A549 (cell line): ENCODE measurements at regions not wholly inside any gene's neighbourhood (a gene's known extent, or its start where the extent isn't known, plus 50 kb on each side); places are given as distances from the start of the nearest gene placed in this dataset.
A peak's percentile ranks its signal among the peaks of the same experiment; 100 is the strongest.

Experiments used
- ATAC-seq, 2 experiments: fragments of 200-7000 bp in 1 of 2; fragments of >200 bp in 1 of 2; cut with Nextera tagmentation in 1 of 2; cut with Tn5 transposase in 1 of 2; 3 replicates each; pipeline versions ENCODE4 v1.8.0 to v1.9.1; 2018 to 2020; ENCODE audit warnings: mild to moderate bottlenecking in 1 of 2, moderate library complexity in 1 of 2
- CTCF ChIA-PET: fragments of 300-600 bp; sonication (Branson Sonifier 250); formaldehyde crosslinking; extraction: SDS; loops from one replicate; lab custom pipeline; 2021; ENCODE audit warnings: antibody characterized with exemption, inconsistent platforms; lab: Yijun Ruan, JAX
- POLR2A ChIA-PET: fragments of 350-600 bp; formaldehyde crosslinking; extraction: SDS; loops from one replicate; lab custom pipeline; 2021; ENCODE audit warnings: antibody characterized with exemption, inconsistent platforms; lab: Yijun Ruan, JAX
- DNase-seq, 2 experiments: peaks; one replicate each; pipeline versions ENCODE4 v3.0.0 to v3.0.0-alpha.2; 2011 to 2016; ENCODE audit warnings: low read depth in 1 of 2, low spot score in 1 of 2
- FAIRE-seq: peaks from 2 replicates; lab custom pipeline; 2011; peaks lifted over from hg19 to GRCh38; lab: Jason Lieb, UNC
- H3K27ac ChIP-seq, 2 experiments: fragments of >200 bp; sonication (Bioruptor Twin); formaldehyde crosslinking; 3 replicates each; pipeline ENCODE4 v1.5.1; 2016 to 2017
- H3K4me1 ChIP-seq: fragments of >200 bp; sonication (Bioruptor Twin); formaldehyde crosslinking; 3 replicates; pipeline ENCODE4 v1.6.1; 2016
- H3K4me2 ChIP-seq: fragments of >200 bp; sonication (Bioruptor Twin); formaldehyde crosslinking; 3 replicates; pipeline ENCODE4 v1.6.1; 2016
- H3K4me3 ChIP-seq: fragments of >200 bp; sonication (Bioruptor Twin); formaldehyde crosslinking; 3 replicates; pipeline ENCODE4 v1.5.1; 2016
- H3K9me3 ChIP-seq: fragments of >200 bp; sonication (Bioruptor Twin); formaldehyde crosslinking; 3 replicates; pipeline ENCODE4 v1.6.1; 2016
- E2F6 ChIP-seq: IDR thresholded peaks from 2 replicates; pipeline ENCODE4 v1.6.1; 2012; ENCODE audit warnings: low read depth, borderline replicate concordance
- HDAC2 ChIP-seq: fragments of 200-600 bp; sonication (generic); IDR thresholded peaks from 2 replicates; pipeline ENCODE4 v1.6.1; 2016
- HMGXB4 ChIP-seq: fragments of 250-450 bp; sonication (Bioruptor Pico); IDR thresholded peaks from 2 replicates; pipeline ENCODE4 v1.5.0; 2021; ENCODE audit warnings: mild to moderate bottlenecking, moderate library complexity, borderline replicate concordance
- JUN ChIP-seq, 2 experiments: fragments of >200 bp; sonication (Bioruptor Twin); formaldehyde crosslinking; IDR thresholded peaks; 2 replicates in 1 of 2; 3 replicates in 1 of 2; pipeline ENCODE4 v1.6.1; 2016 to 2017
- MAFK ChIP-seq: fragments of 450-650 bp; IDR thresholded peaks from 2 replicates; pipeline ENCODE4 v1.6.1; 2014; ENCODE audit not compliant: partially characterized antibody
- MAZ ChIP-seq: fragments of 150-350 bp; IDR thresholded peaks from 2 replicates; pipeline ENCODE4 v1.6.1; 2014; ENCODE audit warnings: antibody characterized with exemption, low read depth, low read length, borderline replicate concordance
- MYC ChIP-seq: IDR thresholded peaks from 2 replicates; pipeline ENCODE4 v1.6.1; 2012; ENCODE audit warnings: mild to moderate bottlenecking, inconsistent platforms, low read length, improper control_type of control experiment, borderline replicate concordance
- NPAS2 ChIP-seq: fragments of 250-450 bp; sonication (Bioruptor Pico); IDR thresholded peaks from 2 replicates; pipeline ENCODE4 v1.8.0; 2022; ENCODE audit warnings: mild to moderate bottlenecking, moderate library complexity, borderline replicate concordance
- PHF8 ChIP-seq: fragments of 200-600 bp; sonication (generic); IDR thresholded peaks from 2 replicates; pipeline ENCODE4 v1.6.1; 2016; ENCODE audit warnings: low read depth, mild to moderate bottlenecking, antibody characterized with exemption, moderate library complexity, borderline replicate concordance
- RAD21 ChIP-seq, 2 experiments: fragments of >200 bp in 1 of 2; sonication (Bioruptor Twin) in 1 of 2; formaldehyde crosslinking in 1 of 2; IDR thresholded peaks in 1 of 2; conservative IDR thresholded peaks in 1 of 2; 2 replicates in 1 of 2; 3 replicates in 1 of 2; pipeline ENCODE4 v1.6.1; 2012 to 2018; ENCODE audit warnings: inconsistent platforms in 1 of 2
- REST ChIP-seq: fragments of 200-600 bp; sonication (generic); IDR thresholded peaks from 2 replicates; pipeline ENCODE4 v1.6.1; 2016; ENCODE audit warnings: antibody characterized with exemption, mild to moderate bottlenecking, moderate library complexity
- RNF2 ChIP-seq: fragments of 200-600 bp; sonication (generic); IDR thresholded peaks from 2 replicates; pipeline ENCODE4 v1.6.1; 2016; ENCODE audit warnings: low read depth, mild to moderate bottlenecking, antibody characterized with exemption, moderate library complexity, borderline replicate concordance
- ZC3H11A ChIP-seq: fragments of 450-650 bp; IDR thresholded peaks from 2 replicates; pipeline ENCODE4 v1.6.1; 2014; ENCODE audit warnings: antibody characterized with exemption, mild to moderate bottlenecking
- ZSCAN20 ChIP-seq: fragments of 250-450 bp; sonication (Bioruptor Pico); IDR thresholded peaks from 2 replicates; pipeline ENCODE4 v1.8.0; 2022; ENCODE audit warnings: mild to moderate bottlenecking, moderate library complexity
- WGBS: methylation state at CpG from one replicate; pipeline ENCODE4 v1.1.6; 2017; ENCODE audit errors: missing lambda C conversion rate; 5-methylcytosine and 5-hydroxymethylcytosine counted together

GRCh38 chr9:87338088-87338989 is 159.3 kb upstream of the DAPK1 start:
- ChIA-PET POLR2A (interaction anchor here (1.1 kb wide), 1 partner anchor 159 kb away, joined by 4 read pairs; the partner anchor contains the start of gene DAPK1), CTCF (interaction anchor here (0.5 to 4.7 kb wide), 26 partner anchors 8 to 904 kb away, joined by 3 to 86 read pairs (median 4); partner anchors contain the start of gene DAPK1)
- Histone ChIP-seq H3K4me2 (peak overlapping the region; percentile 95), H3K9me3 (peaks cover 6% of the 10 kb centered on the region; the same call in 1 of the 3 replicates), H3K4me1 (peaks cover 25% of the 10 kb centered on the region), H3K4me3 (peak overlapping the region; percentile 48; the same call in 1 of the 3 replicates), H3K27ac (peak overlapping the region; percentile 73 to 85)
- FAIRE-seq (no peak), DNase-seq (no peak), ATAC-seq (peak in 1 of 2 experiments; percentile 10; a peak in 4 of 6 replicates)
- TF ChIP-seq MAZ = no peak
- TF ChIP-seq MAFK = peak; percentile 97
- no peak for TF ChIP-seq JUN (IDR thresholded peaks at IDR 0.05)
- no peak for TF ChIP-seq NPAS2
- WGBS = 72% methylated on average over 13 of the region's 13 CpGs

DNA sequence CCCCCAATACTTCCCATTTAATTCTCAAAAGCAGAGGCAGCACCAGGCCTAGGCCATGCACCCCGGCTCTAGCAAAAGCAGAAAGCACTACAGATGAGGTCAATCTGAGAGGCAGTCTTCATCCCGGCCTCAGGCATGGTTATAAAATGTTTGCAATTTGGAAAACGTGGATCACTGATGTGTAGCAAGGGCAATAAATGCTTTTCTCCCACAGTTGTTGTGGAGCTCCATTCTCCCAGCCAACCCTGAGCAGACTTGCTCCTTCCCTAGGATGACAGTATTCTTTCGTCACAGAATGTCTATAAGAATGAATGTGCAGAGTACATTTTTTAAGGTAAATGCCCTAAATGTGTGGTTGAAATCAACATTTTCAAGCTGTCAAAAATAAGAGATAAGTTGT is 157.3 kb upstream of the DAPK1 start:
- Histone ChIP-seq H3K4me1 (peaks cover 25% of the 10 kb centered on the region), H3K27ac (peak overlapping the region; percentile 3 to 66; a peak in 2 of 6 replicates), H3K9me3 (peaks cover 6% of the 10 kb centered on the region; the same call in 1 of the 3 replicates), H3K4me3 (no peak overlapping the region), H3K4me2 (no peak overlapping the region)
- ATAC-seq = no peak
- ChIA-PET CTCF (interaction anchor here (0.6 to 7.3 kb wide), 5 partner anchors 32 to 859 kb away, joined by 3 to 51 read pairs (median 3); no protein-coding TSS in a partner anchor), POLR2A (no interaction called here)
- TF ChIP-seq MYC (no peak), E2F6 (no peak), PHF8 (no peak), HMGXB4 (CRISPR knock-in tag) (no peak), HDAC2 (no peak), REST (no peak), MAZ (no peak), RAD21 (conservative IDR thresholded peaks at IDR 0.05 in 1 of 2, IDR thresholded peaks at IDR 0.05 in 1 of 2) (no peak), ZC3H11A (no peak), RNF2 (no peak), ZSCAN20 (CRISPR knock-in tag) (no peak)
- FAIRE-seq = no peak
- no peak for DNase-seq
- WGBS = 94% methylated on average over 4 of the region's 4 CpGs
